LNCaP clone FGC (cell line): ENCODE measurements at regions not wholly inside any gene's neighbourhood (a gene's known extent, or its start where the extent isn't known, plus 50 kb on each side); places are given as distances from the start of the nearest gene placed in this dataset.

Source experiments
- DNase-seq: peaks from one replicate; pipeline ENCODE4 v3.0.0-alpha.2; 2011; ENCODE audit warnings: low read depth
- H3K4me3 ChIP-seq: 2 replicates; pipeline ENCODE4 v1.5.1; 2011; ENCODE audit warnings: mild to moderate bottlenecking, low read depth, low read length, control low read depth
- CTCF ChIP-seq: IDR thresholded peaks from 2 replicates; pipeline ENCODE4 v1.5.1; 2012; ENCODE audit warnings: mild to moderate bottlenecking; ENCODE audit not compliant: control insufficient read depth, insufficient read depth; ENCODE audit errors: extremely low read depth

- no peak for TF ChIP-seq CTCF
- no peak for DNase-seq
- H3K4me3 ChIP-seq = no peak overlapping the region
These were observed 541.4 kb upstream of the MIR17HG start for GRCh38 chr13:90806016-90806615.

DNA sequence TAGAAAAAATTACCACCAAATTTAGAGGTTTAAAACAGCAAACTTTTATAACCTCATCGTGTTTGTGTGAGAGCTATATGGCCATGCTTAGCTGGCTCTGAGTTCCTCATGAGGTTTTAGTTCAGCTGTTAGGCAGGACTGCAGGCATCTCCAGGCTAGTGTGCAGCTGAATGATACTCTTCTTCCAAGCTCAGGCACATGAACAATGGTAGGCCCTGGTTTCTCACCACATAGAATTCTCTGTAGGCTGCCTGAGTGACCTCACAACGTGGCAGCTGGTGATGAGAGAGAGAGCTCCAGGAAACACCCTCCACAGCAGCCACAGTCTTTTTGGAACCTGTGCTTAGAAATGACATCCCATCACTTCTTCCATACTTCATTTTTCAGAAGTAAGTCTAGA is 540.6 kb upstream of the MIR17HG start:
- DNase-seq = no peak
- no peak for TF ChIP-seq CTCF
- H3K4me3 ChIP-seq = no peak overlapping the region

GRCh38 chr13:90808838-90809237 is 538.6 kb upstream of the MIR17HG start:
- no peak overlapping the region for H3K4me3 ChIP-seq
- TF ChIP-seq CTCF = no peak
- no peak for DNase-seq

DNA sequence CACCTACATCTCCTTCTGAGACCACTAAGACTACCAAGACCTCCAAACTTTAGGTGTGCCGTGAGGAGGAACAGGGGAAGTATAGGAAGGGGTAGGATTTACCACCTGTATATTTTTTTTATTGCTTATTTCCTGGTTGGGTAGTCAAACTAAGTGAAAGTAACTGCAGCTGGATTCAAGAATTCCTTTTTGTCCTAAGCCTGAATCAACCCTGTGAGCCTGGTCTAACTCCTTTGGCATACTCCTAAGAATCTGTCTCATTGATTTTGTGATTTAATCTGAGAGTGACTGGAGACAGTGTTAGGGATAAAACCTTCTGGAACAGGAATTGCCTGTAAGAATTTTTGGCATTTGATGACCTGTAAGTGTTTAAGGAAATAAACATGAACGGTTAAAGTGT is 523.5 kb upstream of the MIR17HG start:
- no peak for TF ChIP-seq CTCF
- no peak for DNase-seq
- no peak overlapping the region for H3K4me3 ChIP-seq

DNA sequence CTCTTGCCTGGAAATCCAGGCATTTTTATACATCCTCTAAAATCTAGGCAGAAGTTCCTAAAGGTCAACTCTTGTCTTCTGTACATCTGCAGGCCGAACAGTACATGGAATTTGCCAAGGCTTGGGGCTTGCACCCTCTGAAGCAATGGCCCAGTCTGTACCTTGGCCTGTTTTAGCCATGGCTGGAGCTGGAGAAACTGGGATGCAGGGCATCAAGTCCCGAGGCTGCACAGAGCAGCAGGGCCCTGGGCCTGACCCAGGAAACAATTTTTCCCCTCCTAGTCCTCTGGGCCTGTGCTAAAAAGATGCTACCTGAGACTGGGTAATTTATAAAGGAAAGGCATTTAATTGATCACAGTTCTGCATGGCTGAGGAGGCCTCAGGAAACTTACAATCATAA is 520.8 kb upstream of the MIR17HG start:
- no peak for TF ChIP-seq CTCF
- no peak overlapping the region for H3K4me3 ChIP-seq

GRCh38 chr13:90830782-90831181 is 516.7 kb upstream of the MIR17HG start:
- H3K4me3 ChIP-seq = no peak overlapping the region
- TF ChIP-seq CTCF = no peak
- no peak for DNase-seq

More for the DNA sequence above, 520.8 kb upstream of the MIR17HG start:
- no peak for DNase-seq

GRCh38 chr13:90833951-90834350 is 513.5 kb upstream of the MIR17HG start:
- no peak for DNase-seq
- H3K4me3 ChIP-seq = no peak overlapping the region
- TF ChIP-seq CTCF = no peak
